HG03469 (cell line): ENCODE measurements at regions not wholly inside any gene's neighbourhood (a gene's known extent, or its start where the extent isn't known, plus 50 kb on each side); places are given as distances from the start of the nearest gene placed in this dataset.
"Not testable (repeated sequence)": the region's sequence is repeated elsewhere in the genome, so short reads cannot be mapped to it uniquely, and the experiment has no call there.

Experiments
- ATAC-seq: cut with Tn5 transposase; IDR thresholded peaks from one replicate; pipeline ENCODE4 v1.9.1; 2021; ENCODE audit warnings: mild to moderate bottlenecking, moderate library complexity, moderate number of reproducible peaks; ENCODE audit not compliant: unreplicated experiment

DNA sequence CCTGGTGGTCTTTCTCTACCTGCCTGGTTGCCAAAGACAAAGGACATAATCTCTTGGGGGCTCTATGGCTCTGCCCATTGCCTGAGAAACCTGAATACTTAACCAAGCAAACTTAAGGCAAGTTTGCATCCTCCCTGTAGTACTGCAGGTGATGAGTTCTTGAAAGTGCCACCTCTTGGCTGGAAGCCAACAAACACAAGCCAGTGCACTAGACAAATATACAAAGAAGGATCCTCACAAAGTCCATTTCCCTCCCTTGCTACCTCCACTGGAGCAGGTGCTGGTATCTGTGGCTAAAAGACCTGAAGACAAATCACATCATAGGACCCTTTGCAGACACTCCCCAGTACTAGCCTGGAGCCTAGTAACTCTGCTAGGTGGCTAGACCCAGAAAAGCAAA lies 772.3 kb downstream of the SI start:
- no peak for ATAC-seq

DNA sequence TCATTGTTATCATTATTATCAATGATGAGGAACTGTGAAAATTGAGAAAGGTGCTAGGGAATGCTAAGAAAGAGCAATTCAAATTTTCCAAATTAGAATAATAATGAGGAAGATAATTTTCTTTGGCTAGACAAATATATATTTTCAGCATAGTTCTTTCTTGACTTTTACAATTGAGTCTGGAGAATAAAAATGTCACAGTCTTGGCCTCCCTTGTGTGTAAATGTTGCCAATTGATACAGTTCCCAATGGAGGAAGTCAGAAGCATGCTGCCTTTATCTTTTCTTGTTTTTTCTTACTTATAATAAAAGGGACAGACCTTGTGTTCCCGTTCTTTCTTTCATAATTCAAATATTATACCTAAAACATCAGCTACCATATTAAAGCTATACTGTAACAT lies 774.4 kb downstream of the SI start:
- no peak for ATAC-seq

DNA sequence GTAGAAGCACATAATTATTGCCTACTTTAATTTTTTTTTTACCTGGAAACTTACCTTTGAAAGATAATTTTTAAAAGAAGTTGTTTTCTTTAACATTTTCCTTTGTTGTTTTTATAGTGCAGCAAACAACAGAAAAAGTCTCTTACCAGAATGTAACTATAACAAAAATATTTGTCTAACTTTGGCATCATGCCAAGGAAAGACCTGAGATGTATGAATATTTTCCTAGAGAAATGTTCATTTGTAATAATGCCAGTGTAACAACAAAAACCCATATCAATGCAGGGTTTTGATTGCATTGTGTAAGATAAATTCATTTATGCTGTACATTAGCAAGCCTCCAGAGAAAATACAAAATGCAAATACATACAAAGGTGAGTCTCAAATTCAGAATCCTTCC lies 775.7 kb downstream of the SI start:
- no peak for ATAC-seq

DNA sequence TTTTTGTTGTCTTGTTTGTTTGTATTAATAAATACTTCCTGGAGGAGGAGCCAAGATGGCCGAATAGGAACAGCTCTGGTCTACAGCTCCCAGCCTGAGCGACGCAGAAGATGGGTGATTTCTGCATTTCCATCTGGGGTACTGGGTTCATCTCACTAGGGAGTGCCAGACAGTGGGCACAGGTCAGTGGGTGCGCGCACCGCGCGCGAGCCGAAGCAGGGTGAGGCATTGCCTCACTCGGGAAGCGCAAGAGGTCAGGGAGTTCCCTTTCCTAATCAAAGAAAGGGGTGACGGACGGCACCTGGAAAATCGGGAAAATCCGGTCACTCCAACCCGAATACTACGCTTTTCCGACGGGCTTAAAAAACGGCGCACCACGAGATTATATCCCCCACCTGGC lies 786.8 kb downstream of the SI start:
- ATAC-seq = not testable (repeated sequence)

DNA sequence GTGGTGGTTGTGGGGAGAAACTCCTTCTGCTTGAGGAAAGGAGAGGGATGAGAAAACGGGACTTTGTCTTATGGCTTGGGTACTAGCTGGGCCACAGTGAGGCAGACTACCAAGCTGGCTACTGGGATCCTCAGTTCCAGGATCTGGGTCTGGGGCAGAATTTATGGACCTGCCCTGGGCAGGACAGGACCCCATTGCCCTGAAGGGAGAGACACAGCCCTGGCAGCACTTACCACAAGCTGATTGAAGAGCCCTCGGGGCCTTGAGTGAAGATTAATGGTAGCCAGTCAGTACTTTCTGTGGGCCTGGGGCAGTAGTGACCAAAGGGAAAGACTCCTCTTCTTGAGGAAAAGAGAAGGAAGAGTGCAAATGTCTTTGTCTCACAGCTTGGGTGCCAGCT lies 799.7 kb downstream of the SI start:
- no peak for ATAC-seq

DNA sequence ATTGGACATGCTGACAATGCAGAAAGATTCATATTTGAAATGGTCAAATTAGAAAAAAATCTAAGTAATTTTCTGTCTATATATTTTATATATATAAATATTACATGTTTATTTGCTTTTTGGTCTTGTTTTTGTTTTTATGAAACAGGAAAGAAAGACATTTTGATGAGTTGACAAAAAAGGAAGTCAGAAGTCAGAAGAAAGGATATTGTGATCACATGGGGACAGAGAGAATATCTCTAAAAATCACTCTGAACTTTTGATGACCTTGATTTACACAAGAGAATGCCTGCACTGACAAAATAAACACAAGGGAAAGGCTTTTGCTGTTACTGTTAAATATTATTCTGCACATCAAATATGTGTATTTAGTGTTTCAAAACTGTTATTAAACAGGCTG lies 811.2 kb downstream of the SI start:
- ATAC-seq = no peak

DNA sequence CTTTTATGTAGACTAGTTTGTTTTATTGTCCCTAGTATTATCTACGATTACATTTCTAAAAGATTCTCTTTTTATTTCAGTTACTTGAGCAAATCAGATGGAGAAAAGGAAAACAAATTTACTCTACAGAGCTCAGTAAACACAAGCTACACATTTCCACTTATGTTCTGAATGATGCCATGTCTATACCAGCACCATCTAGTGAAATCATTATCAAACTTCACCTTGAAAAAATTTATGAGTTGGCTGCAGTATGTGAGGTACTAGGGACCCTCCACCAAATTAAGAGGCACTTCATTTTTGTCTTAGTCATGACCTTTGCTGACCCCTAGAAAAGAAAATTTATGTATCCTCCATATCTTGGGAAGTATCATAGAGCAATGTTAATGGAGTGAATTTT lies 827.4 kb downstream of the SI start:
- no peak for ATAC-seq

DNA sequence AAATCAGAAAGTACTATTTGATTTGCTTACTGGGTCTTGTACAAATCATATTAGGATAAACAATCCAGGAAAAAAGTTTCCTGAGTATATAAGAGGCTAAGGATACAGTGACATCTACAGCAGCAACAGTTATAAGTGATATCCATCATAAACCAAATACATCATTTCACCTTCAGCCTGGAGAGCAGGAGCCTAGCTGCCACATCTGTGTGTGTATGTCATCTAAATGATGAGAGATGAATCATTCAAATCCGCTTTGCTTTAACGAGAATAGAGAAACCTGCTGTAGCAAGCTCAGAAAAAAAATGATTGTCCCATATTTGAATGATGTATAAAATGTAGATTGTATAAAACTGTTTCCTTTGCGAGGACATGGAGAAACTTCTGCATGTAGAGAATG lies 841.4 kb downstream of the SI start:
- ATAC-seq = no peak

DNA sequence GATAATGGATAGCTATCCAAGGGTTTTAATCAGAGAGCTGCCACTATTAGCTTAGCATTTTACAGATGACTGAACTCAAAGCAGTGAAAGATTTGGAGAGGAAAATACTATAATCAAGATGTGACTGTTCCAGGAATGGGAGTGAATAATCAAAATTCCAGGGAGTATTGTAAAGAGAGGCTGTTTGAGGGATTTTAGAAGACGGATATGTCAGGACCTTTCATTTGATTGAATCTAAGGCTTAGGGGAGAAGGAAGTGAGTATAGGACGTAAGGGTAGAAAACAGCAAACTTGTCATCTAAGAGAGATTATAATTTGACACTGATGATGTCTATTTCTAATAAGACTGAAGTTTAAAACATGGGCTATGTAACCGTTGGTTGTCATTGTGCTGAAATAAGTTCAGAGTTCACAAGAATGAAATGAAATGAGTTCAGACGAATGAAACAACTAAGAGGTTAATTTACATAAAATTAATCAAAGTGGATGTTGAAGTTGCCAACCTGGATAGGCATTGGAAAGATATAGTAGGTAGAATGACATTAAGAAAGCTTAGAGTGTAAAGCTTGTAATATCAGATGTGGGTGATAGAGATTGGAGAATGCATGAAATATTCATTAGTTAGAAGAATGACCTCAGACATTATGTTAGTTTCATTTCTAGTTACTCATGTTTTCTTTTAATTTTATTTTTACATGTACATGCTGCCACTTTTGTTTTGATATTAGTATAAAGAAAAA lies 842.8 kb downstream of the SI start:
- no peak for ATAC-seq

DNA sequence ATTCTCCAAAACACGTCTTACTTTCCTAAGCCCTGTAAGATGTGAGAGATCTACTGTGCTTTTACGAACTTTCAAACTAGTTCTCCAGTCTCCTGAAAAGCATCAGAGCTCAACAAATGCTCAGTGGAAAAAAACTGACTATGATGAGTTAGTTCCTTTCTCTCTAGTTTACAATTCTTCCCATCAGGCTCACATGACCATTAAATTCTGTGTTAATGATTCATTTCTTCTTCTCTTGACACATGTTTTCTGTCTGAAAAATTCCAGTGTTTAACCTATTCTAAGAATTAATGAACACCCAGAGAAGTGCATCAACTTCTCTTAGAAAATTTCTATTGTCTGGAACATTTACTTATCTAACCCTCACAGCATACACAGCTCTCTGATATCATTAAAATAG lies 844.3 kb downstream of the SI start:
- ATAC-seq = no peak

DNA sequence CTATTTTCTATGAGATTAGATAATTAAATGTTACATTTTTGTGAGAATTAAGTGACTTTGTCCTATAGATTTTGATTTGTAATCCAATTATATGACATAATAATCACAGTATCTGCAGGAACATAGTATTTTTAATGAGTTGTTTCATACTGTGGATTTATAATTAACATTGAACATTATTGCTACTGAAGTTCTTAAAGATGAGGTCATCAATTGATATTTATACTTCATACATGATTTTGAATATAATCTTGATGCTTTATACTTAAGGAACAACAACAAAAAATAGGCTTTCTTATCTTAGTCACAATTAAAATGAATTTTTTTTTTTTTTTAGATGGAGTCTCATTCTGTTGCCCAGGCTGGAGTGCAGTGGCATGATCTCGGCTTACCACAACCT lies 846.6 kb downstream of the SI start:
- ATAC-seq = no peak

DNA sequence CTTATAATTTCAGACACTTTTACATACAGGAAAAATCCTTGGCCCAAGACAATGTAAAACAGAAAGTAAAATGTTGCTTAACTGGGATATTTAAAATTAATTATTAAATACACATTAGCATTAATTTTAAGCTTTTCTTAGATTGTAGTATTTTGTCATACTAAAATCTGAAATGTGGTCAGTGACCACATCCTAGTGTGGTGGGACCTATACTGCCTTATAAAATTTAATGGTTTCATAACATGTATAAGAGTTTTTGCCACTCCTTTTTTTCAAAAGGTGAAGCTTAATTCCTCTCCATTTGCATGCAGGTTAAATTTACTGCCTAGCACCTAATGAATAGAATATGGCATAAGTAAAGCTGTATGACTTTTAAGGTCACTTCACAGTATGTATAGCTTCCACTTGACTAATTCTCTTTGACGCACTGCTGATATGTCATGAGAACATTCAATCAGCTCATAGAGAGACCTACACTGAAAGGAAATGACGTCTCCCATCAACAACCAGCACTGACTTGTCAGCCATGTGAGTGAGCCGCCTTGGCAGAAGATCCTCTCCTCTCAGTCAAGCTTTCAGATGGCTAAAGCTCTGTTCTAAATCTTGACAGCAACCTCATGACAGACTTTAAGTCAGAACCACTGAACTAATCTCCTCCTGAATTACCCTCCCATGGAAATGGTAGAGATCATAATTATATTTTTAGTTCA lies 847.8 kb downstream of the SI start:
- no peak for ATAC-seq

DNA sequence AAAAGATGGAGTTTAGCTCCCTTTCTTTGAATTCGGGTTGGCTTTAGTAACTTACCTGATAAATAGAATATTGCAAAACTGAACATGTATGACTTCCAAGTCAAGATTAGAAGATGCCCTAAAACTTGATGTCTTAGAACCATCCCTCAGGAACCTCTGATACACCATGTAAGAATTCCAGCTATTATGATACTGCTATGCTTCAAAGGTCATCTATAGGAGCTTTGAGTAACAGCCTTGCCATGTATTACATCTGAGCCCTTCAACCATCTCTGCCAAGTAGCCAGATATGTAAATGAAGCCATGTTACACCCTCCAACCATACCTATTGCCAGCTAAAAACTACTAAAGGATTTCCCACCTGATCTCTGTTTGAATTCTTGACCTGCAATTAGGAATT lies 854.2 kb downstream of the SI start:
- ATAC-seq = no peak

DNA sequence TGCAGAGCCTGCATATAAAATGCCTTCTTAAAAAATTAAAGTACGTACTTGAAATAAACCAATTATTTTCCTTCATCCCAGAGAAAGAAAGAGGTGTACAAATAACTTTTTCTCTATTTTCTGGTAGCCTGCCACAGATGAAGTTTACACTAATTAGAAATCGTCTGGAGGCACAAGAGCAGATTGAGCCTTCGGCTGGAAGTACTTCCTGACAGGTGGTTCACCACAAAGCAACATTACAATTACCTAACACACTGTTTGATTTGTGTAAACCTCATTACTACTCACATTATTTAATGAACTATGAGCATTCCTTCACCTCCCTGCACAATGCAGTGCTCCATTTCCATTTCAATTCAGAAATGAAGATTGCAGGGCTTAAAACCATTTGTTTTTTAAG lies 856.1 kb downstream of the SI start:
- ATAC-seq = no peak

DNA sequence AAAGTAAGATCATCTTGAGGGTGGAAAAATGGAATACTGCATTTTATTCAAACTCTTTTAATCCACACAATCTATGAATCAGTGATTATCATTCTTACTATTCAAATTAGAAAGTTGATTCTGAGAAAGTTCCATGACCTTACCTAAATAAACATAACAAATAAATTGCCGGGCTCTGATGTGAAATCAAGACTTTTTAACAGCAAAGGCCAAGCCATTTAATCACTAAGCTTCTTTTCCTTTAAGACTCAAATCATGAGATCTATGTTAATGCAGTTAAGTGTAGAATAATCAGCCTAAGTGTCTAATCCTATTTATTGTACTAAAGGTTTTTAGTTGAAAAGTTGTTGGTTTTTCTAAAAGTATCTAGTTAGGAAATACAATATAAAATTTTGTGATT lies 857.0 kb downstream of the SI start:
- no peak for ATAC-seq

DNA sequence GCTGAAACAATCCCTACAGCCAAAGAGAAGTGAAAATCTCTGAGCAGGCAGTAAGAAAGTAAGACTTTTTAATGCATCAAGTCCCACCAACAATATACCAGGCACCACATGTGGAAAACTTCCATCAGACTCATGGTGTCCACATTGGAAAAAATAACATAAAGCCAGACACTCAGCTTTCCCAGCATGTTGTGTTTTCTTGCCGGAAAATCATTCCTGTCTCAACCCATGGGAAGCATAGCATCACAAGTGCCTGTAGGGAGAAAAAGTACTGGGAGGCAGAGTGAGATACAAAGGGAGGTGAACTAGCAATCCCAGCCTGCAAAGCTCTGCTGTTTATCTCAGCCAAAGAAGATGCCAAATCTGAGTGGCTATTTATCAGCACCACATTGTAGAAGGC lies 868.9 kb downstream of the SI start:
- ATAC-seq = no peak

DNA sequence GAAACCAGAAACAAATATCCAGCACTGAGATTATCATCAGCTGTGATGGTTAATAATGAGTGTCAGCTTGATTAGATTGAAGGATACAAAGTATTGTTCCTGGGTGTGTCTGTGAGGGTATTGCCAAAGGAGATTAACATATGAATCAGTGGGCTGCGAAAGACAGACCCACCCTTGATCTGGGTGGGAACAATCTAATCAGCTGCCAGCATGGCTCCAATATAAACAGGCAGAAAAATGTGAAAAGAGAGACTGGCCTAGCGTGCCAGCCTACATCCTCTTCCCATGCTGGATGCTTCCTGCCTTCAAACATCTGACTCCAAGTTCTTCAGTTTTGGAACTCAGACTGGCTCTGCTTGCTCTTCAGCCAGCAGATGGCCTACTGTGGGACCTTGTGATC lies 869.5 kb downstream of the SI start:
- no peak for ATAC-seq

DNA sequence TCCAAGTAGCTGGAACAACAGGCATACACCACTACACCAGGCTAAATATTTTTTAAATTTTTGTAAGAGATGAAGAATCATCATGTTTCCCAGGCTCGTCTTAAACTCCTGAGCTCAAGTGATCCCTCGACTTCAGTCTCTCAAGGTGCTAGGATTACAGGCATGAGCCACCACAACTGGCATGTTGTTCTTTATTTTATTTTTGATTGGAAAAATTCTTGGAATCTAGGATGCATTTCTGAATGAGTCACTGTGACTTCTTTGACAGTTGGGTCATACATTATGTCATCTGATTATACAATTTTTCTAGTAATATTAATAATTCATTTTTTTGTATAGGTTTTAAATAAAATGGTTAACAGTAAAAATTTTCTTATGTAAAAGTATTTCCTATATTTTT lies 870.2 kb downstream of the SI start:
- ATAC-seq = no peak

DNA sequence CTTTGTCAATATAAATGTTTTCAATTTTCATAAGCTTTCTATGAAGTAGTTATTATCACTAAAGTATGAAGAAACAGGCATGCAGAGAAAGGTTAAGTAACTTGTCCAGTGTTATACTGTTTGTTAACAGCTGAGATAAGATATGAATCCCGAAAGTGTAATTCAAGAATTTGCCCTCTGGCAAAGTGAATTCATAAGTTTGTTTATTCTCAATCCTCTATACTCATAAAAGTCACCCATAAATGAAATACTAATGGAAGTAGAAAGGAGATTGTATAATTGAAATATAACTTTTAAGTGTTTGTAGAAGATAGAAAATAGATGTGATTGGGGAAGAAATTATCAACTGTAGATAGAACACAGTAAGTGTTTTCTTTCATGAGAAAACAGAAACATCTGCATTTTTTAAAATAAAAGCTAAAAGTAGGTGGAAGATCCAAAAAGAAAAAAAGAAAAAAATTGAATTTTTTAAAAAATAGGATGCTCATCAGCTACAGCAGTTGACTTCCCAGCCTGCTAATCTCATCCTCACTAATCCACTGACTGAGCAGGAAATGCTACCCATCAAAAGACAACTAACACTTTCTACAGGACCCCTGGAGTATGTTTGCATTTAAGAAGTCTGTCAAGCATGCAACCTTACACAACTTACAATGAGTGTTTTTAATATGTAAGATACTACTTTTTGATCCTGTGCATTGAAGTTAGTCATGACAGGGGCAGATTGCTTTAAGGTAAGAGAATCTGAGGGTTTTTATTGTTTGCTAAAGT lies 878.1 kb downstream of the SI start:
- no peak for ATAC-seq

DNA sequence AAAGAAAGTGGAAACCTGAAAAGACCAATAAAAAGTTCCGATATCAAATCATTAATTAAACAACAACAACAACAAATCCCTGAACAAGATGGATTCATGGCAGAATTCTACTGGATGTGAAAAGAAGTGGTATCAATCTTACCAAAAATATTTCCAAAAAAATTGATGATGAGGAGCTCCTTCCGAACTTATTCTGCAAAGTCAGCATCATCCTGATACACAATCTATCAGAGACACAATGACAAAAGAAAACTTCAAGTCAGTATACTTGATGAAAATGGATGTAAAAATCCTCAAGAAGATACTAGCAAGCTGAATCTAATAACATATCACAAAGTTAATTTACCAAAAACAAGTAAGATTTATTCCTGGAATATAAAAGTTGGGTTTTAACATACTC lies 881.8 kb downstream of the SI start:
- ATAC-seq = no peak

DNA sequence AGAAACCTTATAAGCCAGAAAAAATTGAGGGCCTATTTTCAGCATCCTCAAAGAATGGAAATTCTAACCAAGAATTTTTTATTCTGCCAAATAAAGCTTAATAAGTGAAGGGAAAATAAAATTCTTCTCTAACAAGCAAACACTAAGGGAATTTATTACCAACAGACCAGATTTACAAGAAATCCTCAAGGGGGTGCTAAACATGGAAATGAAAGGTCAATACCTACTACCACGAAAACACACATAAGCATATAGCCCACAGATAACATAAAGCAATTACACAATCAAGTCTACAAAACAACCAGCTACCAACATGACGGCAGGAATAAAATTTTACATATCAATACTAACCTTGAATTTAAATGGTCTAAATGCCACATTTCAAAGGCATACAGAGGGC lies 883.5 kb downstream of the SI start:
- no peak for ATAC-seq

DNA sequence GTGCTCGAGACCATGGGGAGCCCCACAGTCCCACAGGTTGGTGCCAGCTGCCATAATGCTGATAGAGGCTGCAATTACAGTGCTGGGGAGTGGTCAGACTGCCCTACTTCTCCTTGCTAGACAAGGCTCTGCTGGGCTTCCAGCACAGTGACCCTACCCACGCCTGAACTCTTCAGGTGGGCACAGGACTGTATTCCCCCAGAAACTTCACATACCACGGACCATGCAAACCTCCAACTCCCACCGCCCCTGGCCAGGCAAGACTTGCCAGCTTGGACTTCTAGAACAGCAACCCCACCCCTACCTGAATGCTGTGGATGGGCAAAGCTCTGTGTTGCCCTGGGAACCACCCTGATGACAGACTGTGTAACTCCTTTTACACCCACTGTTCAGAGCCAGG lies 885.3 kb downstream of the SI start:
- ATAC-seq = no peak
